Type B pancreatic cell (in vitro differentiated cells): ENCODE measurements at regions not wholly inside any gene's neighbourhood (a gene's known extent, or its start where the extent isn't known, plus 50 kb on each side); places are given as distances from the start of the nearest gene placed in this dataset.

Source experiments
- DNase-seq: peaks from one replicate; pipeline ENCODE4 v3.0.0; 2021; ENCODE audit warnings: mixed read lengths; ENCODE audit not compliant: unreplicated experiment; ENCODE audit errors: extremely low spot score
- H3K27ac Mint-ChIP-seq: 2 replicates; pipeline ENCODE4 v1.8.0; 2021; ENCODE audit warnings: mild to moderate bottlenecking, mixed read lengths
- H3K27me3 Mint-ChIP-seq: 2 replicates; pipeline ENCODE4 v1.8.0; 2021; ENCODE audit warnings: mixed read lengths
- H3K36me3 Mint-ChIP-seq: 2 replicates; pipeline ENCODE4 v1.8.0; 2021; ENCODE audit warnings: mixed read lengths
- H3K4me1 Mint-ChIP-seq: one replicate; pipeline ENCODE4 v1.8.0; 2021; ENCODE audit warnings: mixed read lengths; ENCODE audit not compliant: unreplicated experiment
- H3K4me3 Mint-ChIP-seq: 2 replicates; pipeline ENCODE4 v1.8.0; 2021; ENCODE audit warnings: mild to moderate bottlenecking, mixed read lengths
- H3K9me3 Mint-ChIP-seq: 2 replicates; pipeline ENCODE4 v1.8.0; 2021; ENCODE audit warnings: mixed read lengths
- CTCF ChIP-seq: fragments of 200-600 bp; sonication (generic); conservative IDR thresholded peaks from 2 replicates; pipeline ENCODE4 v1.5.0; 2021; ENCODE audit warnings: antibody characterized with exemption, mild to moderate bottlenecking

GRCh38 chr4:135120195-135120594, 918.6 kb upstream of the PABPC4L start:
- H3K4me1 Mint-ChIP-seq: no peaks in the 10 kb centered on the region
- no peak overlapping the region for H3K27ac Mint-ChIP-seq
- no peak for DNase-seq
- no peak for TF ChIP-seq CTCF
- no peak overlapping the region for H3K4me3 Mint-ChIP-seq
- H3K9me3 Mint-ChIP-seq: no peaks in the 10 kb centered on the region
- H3K36me3 Mint-ChIP-seq: no peaks in the 10 kb centered on the region
- H3K27me3 Mint-ChIP-seq: no peaks in the 10 kb centered on the region

- no peak overlapping the region for H3K4me3 Mint-ChIP-seq
- H3K27me3 Mint-ChIP-seq: no peaks in the 10 kb centered on the region
- H3K4me1 Mint-ChIP-seq: no peaks in the 10 kb centered on the region
- H3K9me3 Mint-ChIP-seq: no peaks in the 10 kb centered on the region
- H3K27ac Mint-ChIP-seq: no peak overlapping the region
- DNase-seq: no peak
- no peaks in the 10 kb centered on the region for H3K36me3 Mint-ChIP-seq
- TF ChIP-seq CTCF: no peak
Observed at GRCh38 chr4:135114079-135114478, 912.5 kb upstream of the PABPC4L start.

- DNase-seq: no peak
- H3K9me3 Mint-ChIP-seq: no peaks in the 10 kb centered on the region
- no peak overlapping the region for H3K27ac Mint-ChIP-seq
- TF ChIP-seq CTCF: no peak
- H3K4me3 Mint-ChIP-seq: no peak overlapping the region
- no peaks in the 10 kb centered on the region for H3K27me3 Mint-ChIP-seq
- no peaks in the 10 kb centered on the region for H3K4me1 Mint-ChIP-seq
- H3K36me3 Mint-ChIP-seq: no peaks in the 10 kb centered on the region
Observed at GRCh38 chr4:135098061-135098460, 896.5 kb upstream of the PABPC4L start.

GRCh38 chr4:135073389-135073788, 871.8 kb upstream of the PABPC4L start:
- Mint-ChIP-seq H3K36me3 (no peaks in the 10 kb centered on the region), H3K27ac (no peak overlapping the region), H3K9me3 (peaks cover 4% of the 10 kb centered on the region), H3K27me3 (no peaks in the 10 kb centered on the region), H3K4me3 (no peak overlapping the region), H3K4me1 (no peaks in the 10 kb centered on the region)
- no peak for DNase-seq
- no peak for TF ChIP-seq CTCF

- no peak for TF ChIP-seq CTCF
- no peaks in the 10 kb centered on the region for H3K27me3 Mint-ChIP-seq
- H3K9me3 Mint-ChIP-seq: no peaks in the 10 kb centered on the region
- H3K27ac Mint-ChIP-seq: no peak overlapping the region
- H3K36me3 Mint-ChIP-seq: no peaks in the 10 kb centered on the region
- no peaks in the 10 kb centered on the region for H3K4me1 Mint-ChIP-seq
- DNase-seq: no peak
- H3K4me3 Mint-ChIP-seq: no peak overlapping the region
Observed at GRCh38 chr4:135072553-135072952, 871.0 kb upstream of the PABPC4L start.

GRCh38 chr4:135065366-135065765, 863.8 kb upstream of the PABPC4L start:
- H3K9me3 Mint-ChIP-seq: no peaks in the 10 kb centered on the region
- no peak for DNase-seq
- H3K36me3 Mint-ChIP-seq: no peaks in the 10 kb centered on the region
- H3K27me3 Mint-ChIP-seq: no peaks in the 10 kb centered on the region
- H3K4me1 Mint-ChIP-seq: no peaks in the 10 kb centered on the region
- no peak overlapping the region for H3K4me3 Mint-ChIP-seq
- H3K27ac Mint-ChIP-seq: no peak overlapping the region
- TF ChIP-seq CTCF: no peak
